Heart right ventricle (tissue), 16 donors: ENCODE measurements at regions not wholly inside any gene's neighbourhood (a gene's known extent, or its start where the extent isn't known, plus 50 kb on each side); places are given as distances from the start of the nearest gene placed in this dataset.

Experiments
- ATAC-seq, 8 donors: fragments of 200-7000 bp; cut with Tn5 transposase; one replicate each; pipeline ENCODE4 v1.9.1; 2020; ENCODE audit warnings: mild to moderate bottlenecking in 8 of 8, moderate library complexity in 8 of 8, moderate number of reproducible peaks in 1 of 8
- DNase-seq, 2 donors: peaks; one replicate each; pipeline ENCODE4 v3.0.0-alpha.2; 2020
- H3K27ac ChIP-seq, 10 donors: fragments of 200-600 bp; sonication (generic) in 2 of 10; one replicate each; pipeline versions ENCODE4 v1.5.0 to v1.8.0; 2020 to 2022; ENCODE audit warnings: mild to moderate bottlenecking in 3 of 10
- H3K27me3 ChIP-seq, 7 donors: fragments of 200-600 bp; one replicate each; pipeline ENCODE4 v1.8.0; 2021 to 2022; ENCODE audit warnings: mild to moderate bottlenecking in 2 of 7
- H3K36me3 ChIP-seq, 9 donors: fragments of 200-600 bp; sonication (generic) in 1 of 9; one replicate each; pipeline versions ENCODE4 v1.5.0 to v1.8.0; 2020 to 2022; ENCODE audit warnings: mild to moderate bottlenecking in 2 of 9
- H3K4me1 ChIP-seq, 9 donors: fragments of 200-600 bp; sonication (generic) in 1 of 9; one replicate each; pipeline versions ENCODE4 v1.5.0 to v1.8.0; 2020 to 2022; ENCODE audit warnings: mild to moderate bottlenecking in 4 of 9
- H3K4me3 ChIP-seq, 10 donors: fragments of 200-600 bp; sonication (generic) in 2 of 10; one replicate each; pipeline versions ENCODE4 v1.5.0 to v1.8.0; 2020 to 2022; ENCODE audit warnings: mild to moderate bottlenecking in 7 of 10, moderate library complexity in 2 of 10
- H3K9me3 ChIP-seq, 11 donors: fragments of 200-600 bp in 10 of 11; sonication (generic) in 2 of 11; one replicate each; pipeline versions ENCODE4 v1.5.0 to v1.8.0; 2013 to 2022; ENCODE audit warnings: mild to moderate bottlenecking in 2 of 11, control low read depth in 1 of 11, moderate library complexity in 1 of 11
- WGBS, 2 donors: extraction: QIAGEN DNeasy Blood & Tissue Kit; methylation state at CpG; one replicate each; pipeline ENCODE4 v1.1.7; 2013; ENCODE audit warnings: inconsistent platforms in 1 of 2; 5-methylcytosine and 5-hydroxymethylcytosine counted together
- intact Hi-C, 10 donors: fragments of 100-400 bp; cut with DNase I; formaldehyde crosslinking; loops; one replicate each; pipeline versions ENCODE4 v1.11.1 to v1.14.2; 2022
- TF ChIP-seq, protein P1 (sequence below), 9 donors: fragments of 200-600 bp; sonication (generic) in 2 of 9; IDR thresholded peaks; one replicate each; pipeline versions ENCODE4 v1.5.0 to v1.8.0; 2021 to 2022; ENCODE audit warnings: antibody characterized with exemption in 9 of 9, mild to moderate bottlenecking in 5 of 9, moderate library complexity in 1 of 9
- donor health status: Arrhythmogenic right ventricular cardiomyopathy.
- donor health status: ischemic (EF 13 %, LVEDD 7.1; RV severe dilation, severe dysfunction).
- donor health status: healthy with polysubstance abuse.
- donor health status: DM: no; HTN: yes; CAD: no.
- donor health status: DM: no; HTN: no; CAD: no.
- donor health status: ischemic (EF 25% LVEDD 6.9; RV normal size, moderate dysfunction).
- donor health status: ischemic (EF 25% LVEDD 5.7; RV mildly dilated, moderate dysfunction).
- donor health status: healthy.
- donor health status: DM: yes; HTN: yes; CAD: no.
- donor health status: Ischemic cardiomyopathy.
- donor health status: ischemic (EF 35%, LVEDD 5.7; RV mildly dilated, moderate dysfunction).
- donor health status: nonischemic (EF 11% LVEDD 7.7; RV severe dilation, severe dysfunction).
- donor health status: DM: yes; HTN: yes; CAD: no.
- donor health status: PGD.
- donor health status: ischemic (EF 29% LVEDD 5.4; RV normal size, mild dysfunction).
- donor health status: nonischemic (EF 23%, LVEDD 6.1; RV moderate dilation, normal function).

- DNase-seq (no peak), ATAC-seq (no peak)
- peaks cover 0 to 42% (median 7%) of the 10 kb centered on the region in 11 donors for H3K9me3 ChIP-seq
- TF ChIP-seq, protein P1, sequence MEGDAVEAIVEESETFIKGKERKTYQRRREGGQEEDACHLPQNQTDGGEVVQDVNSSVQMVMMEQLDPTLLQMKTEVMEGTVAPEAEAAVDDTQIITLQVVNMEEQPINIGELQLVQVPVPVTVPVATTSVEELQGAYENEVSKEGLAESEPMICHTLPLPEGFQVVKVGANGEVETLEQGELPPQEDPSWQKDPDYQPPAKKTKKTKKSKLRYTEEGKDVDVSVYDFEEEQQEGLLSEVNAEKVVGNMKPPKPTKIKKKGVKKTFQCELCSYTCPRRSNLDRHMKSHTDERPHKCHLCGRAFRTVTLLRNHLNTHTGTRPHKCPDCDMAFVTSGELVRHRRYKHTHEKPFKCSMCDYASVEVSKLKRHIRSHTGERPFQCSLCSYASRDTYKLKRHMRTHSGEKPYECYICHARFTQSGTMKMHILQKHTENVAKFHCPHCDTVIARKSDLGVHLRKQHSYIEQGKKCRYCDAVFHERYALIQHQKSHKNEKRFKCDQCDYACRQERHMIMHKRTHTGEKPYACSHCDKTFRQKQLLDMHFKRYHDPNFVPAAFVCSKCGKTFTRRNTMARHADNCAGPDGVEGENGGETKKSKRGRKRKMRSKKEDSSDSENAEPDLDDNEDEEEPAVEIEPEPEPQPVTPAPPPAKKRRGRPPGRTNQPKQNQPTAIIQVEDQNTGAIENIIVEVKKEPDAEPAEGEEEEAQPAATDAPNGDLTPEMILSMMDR (IDR thresholded peaks at IDR 0.05), result no peak
- H3K27me3 ChIP-seq, result peaks cover 0 to 4% (median 0%) of the 10 kb centered on the region in 7 donors
- H3K4me3 ChIP-seq, result no peak overlapping the region
- intact Hi-C loops, result loop anchor here in 1 of 10 donors (10.0 kb wide), 1 partner anchor 906 kb away; no protein-coding TSS in a partner anchor
- WGBS, 2 donors, result 25 to 31% methylated on average over 1 of the region's 1 CpG
- no peaks in the 10 kb centered on the region for H3K36me3 ChIP-seq
- H3K27ac ChIP-seq, result no peak overlapping the region
- no peaks in the 10 kb centered on the region for H3K4me1 ChIP-seq
These were observed 254.4 kb upstream of the CCL2 start for GRCh38 chr17:34000639-34001038.

- Histone ChIP-seq H3K4me1 (no peaks in the 10 kb centered on the region), H3K27me3 (peaks cover 0 to 8% (median 3%) of the 10 kb centered on the region in 7 donors), H3K36me3 (no peaks in the 10 kb centered on the region), H3K27ac (no peak overlapping the region), H3K4me3 (no peak overlapping the region), H3K9me3 (peaks cover 0 to 42% (median 7%) of the 10 kb centered on the region in 11 donors)
- TF ChIP-seq, protein P1 (IDR thresholded peaks at IDR 0.05), result no peak
- intact Hi-C loops, result loop anchor here in 1 of 10 donors (10.0 kb wide), 1 partner anchor 906 kb away; no protein-coding TSS in a partner anchor
- no peak for DNase-seq
- ATAC-seq, result no peak
- WGBS, 2 donors, result 86 to 90% methylated on average over 2 of the region's 2 CpGs
These were observed 253.8 kb upstream of the CCL2 start for GRCh38 chr17:34001246-34001645.

- intact Hi-C loops, result loop anchor here in 1 of 10 donors (10.0 kb wide), 1 partner anchor 911 kb away; no protein-coding TSS in a partner anchor
- WGBS, 2 donors, result 47 to 63% methylated on average over 3 of the region's 3 CpGs
- peaks cover 0 to 9% (median 0%) of the 10 kb centered on the region in 11 donors for H3K9me3 ChIP-seq
- TF ChIP-seq, protein P1 (IDR thresholded peaks at IDR 0.05), result no peak
- no peaks in the 10 kb centered on the region for H3K4me1 ChIP-seq
- H3K4me3 ChIP-seq, result no peak overlapping the region
- H3K27me3 ChIP-seq, result peaks cover 0 to 17% (median 11%) of the 10 kb centered on the region in 7 donors
- no peak overlapping the region for H3K27ac ChIP-seq
- no peak for ATAC-seq
- no peak for DNase-seq
- no peaks in the 10 kb centered on the region for H3K36me3 ChIP-seq
These were observed 249.0 kb upstream of the CCL2 start for GRCh38 chr17:34006126-34006525.

GRCh38 chr17:34008125-34008524 is 247.0 kb upstream of the CCL2 start:
- TF ChIP-seq, protein P1 (IDR thresholded peaks at IDR 0.05), result no peak

More at GRCh38 chr17:34008125-34008524, 247.0 kb upstream of the CCL2 start:
- no peak overlapping the region for H3K27ac ChIP-seq
- no peak for DNase-seq
- H3K4me1 ChIP-seq, result no peaks in the 10 kb centered on the region
- peaks cover 0 to 22% (median 11%) of the 10 kb centered on the region in 7 donors for H3K27me3 ChIP-seq
- WGBS, 2 donors, result 74 to 83% methylated on average over 1 of the region's 1 CpG
- H3K4me3 ChIP-seq, result no peak overlapping the region
- intact Hi-C loops, result loop anchor here in 1 of 10 donors (10.0 kb wide), 1 partner anchor 913 kb away; no protein-coding TSS in a partner anchor
- H3K9me3 ChIP-seq, result no peaks in the 10 kb centered on the region
- H3K36me3 ChIP-seq, result no peaks in the 10 kb centered on the region
- no peak for ATAC-seq
